GM21619 (cell line): ENCODE measurements at regions not wholly inside any gene's neighbourhood (a gene's known extent, or its start where the extent isn't known, plus 50 kb on each side); places are given as distances from the start of the nearest gene placed in this dataset.
"Not testable (repeated sequence)": the region's sequence is repeated elsewhere in the genome, so short reads cannot be mapped to it uniquely, and the experiment has no call there.

Source experiments
- ATAC-seq: cut with Tn5 transposase; IDR thresholded peaks from one replicate; pipeline ENCODE4 v1.9.1; 2021; ENCODE audit not compliant: unreplicated experiment

DNA sequence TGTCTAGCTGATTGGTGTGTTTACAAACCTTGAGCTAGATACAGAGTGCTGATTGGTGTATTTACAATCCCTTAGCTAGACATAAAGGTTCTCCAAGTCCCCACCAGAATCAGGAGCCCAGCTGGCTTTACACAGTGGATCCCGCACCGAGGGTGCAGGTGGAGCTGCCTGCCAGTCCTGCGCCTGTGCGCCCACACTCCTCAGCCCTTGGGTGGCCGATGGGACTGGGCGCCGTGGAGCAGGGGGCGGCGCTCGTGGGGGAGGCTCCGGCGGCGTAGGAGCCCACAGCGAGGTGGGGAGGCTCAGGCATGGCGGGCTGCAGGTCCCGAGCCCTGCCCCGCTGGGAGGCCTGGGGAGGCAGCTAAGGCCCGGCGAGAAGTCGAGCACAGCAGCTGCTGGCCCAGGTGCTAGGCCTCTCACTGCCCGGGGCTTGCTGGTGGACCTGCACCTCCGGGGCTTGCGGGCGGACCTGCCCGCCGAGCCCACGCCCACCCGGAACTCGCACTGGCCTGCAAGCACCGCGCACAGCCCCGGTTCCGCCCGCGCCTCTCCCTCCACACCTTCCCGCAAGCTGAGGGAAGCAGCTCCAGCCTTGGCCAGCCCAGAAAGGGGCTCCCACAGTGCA, 51.0 kb upstream of the CDYL start:
- ATAC-seq, result not testable (repeated sequence)

GRCh38 chr6:4724727-4725126, 51.5 kb upstream of the CDYL start:
- not testable (repeated sequence) for ATAC-seq

DNA sequence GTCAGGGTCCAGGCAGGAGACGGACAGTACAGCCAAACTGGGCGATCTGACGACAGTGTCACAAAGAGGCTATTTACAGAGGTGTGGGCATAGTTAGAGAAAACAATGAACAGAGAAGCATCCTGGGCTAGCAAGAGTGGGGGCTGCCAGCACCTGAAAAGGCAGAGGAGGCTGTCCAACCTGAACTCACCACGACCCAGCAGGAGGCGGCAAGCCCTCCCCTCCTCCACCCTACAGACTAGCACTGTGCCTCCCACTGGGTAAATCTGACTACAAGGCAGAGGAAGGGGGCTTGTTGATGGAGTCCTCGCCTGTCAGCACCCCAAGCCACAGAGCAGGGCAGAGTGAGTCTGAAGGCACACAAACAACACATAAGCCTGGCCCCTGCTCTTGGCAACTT, 52.8 kb upstream of the CDYL start:
- ATAC-seq, result no peak

DNA sequence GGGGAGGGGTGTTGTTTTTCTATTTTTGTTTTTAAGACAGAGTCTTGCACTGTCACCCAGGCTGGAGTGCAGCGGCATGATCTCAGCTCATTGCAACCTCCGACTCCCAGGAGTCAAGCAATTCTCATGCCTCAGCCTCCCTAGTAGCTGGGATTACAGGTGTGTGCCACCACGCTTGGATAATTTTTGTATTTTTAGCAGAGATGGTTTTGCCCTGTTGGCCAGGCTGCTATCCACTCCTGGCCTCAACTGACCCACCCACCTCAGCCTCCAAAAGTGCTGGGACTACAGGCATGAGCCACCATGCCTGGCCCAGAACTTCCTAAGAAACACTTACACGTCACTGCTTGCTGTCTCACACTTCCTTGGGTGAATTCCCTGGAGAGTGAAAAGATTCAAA, 54.8 kb upstream of the CDYL start:
- not testable (repeated sequence) for ATAC-seq

GRCh38 chr6:4719491-4719890, 56.7 kb upstream of the CDYL start:
- ATAC-seq, result no peak

- ATAC-seq, result no peak
Observed at GRCh38 chr6:4717856-4718255, 58.3 kb upstream of the CDYL start.

DNA sequence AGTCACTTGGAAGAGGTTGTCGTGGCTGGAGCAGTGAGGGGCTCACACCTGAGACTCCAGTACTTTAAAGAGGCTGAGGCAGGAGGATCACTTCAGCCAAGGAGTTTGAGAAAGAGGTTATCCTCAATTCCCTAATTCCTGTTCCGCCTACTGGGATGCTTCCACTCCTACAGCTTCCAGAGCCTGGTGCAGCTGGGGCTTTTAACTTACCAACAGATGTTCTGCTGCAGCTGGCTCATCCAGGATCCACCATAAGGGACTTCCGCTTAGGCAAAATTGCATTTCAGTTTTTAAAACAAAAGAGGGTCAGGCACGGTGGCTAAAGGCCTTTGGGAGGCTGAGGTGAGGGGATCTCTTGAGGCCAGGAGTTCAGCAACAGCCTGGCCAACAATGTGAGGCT, 59.1 kb upstream of the CDYL start:
- no peak for ATAC-seq

GRCh38 chr6:4714961-4715501, 61.2 kb upstream of the CDYL start:
- no peak for ATAC-seq

- ATAC-seq, result no peak
Observed at GRCh38 chr6:4712291-4712690, 63.9 kb upstream of the CDYL start.

DNA sequence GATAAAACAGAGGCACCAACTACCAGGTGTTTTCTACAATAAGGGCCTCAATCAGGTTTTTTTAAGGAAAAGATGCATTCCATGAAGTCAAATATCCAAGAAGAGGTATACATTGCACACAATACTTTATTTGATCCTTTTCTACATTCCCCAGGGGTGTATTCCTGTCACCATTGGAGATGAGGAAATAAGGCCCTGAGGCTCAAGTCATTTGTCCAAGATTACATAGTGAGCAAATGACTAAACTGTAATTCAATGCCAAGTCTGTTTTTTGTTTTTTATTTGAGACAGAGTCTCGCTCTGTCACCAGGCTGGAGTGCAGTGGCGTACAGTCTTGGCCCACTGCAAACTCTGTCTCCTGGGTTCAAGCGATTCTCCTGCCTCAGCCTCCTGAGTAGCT, 69.2 kb upstream of the CDYL start:
- no peak for ATAC-seq

GRCh38 chr6:4705809-4706208, 70.4 kb upstream of the CDYL start:
- ATAC-seq, result no peak

DNA sequence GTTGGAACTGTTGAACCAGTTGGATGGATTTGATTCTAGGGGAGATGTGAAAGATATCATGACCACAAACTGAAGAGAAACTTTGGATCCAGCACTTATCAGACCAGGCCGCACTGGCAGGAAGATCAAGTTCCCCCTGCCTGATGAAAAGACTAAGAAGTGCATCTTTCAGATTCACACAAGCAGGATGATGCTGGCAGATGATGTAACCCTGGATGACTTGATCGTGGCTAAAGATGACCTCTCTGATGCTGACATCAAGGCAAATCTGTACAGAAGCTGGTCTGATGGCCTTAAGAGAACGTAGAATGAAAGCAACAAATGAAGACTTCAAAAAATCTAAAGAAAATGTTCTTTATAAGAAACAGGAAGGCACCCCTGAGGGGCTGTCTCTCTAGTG, 72.8 kb upstream of the CDYL start:
- ATAC-seq, result no peak

- ATAC-seq, result no peak
Observed at GRCh38 chr6:4698901-4699659, 77.1 kb upstream of the CDYL start.

GRCh38 chr6:4693173-4693970, 82.8 kb upstream of the CDYL start:
- no peak for ATAC-seq

DNA sequence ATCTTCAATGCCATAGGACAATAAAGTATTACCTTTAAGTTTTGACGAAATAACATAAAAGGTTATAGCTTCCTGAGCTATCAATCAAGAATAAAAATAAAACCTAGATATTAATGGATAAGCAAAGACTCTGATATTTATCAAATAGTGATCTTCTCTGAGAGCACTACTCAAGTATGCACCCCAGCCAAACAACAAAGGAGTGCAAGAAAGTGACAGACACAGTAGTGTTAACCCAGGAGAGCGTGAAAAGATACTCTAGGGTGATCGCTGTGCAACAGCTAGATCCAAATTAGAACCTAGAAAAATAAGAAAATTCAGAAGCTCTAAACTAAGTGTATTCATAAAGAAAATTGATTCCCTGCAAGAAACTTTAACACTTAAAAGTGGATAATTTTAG, 83.5 kb upstream of the CDYL start:
- no peak for ATAC-seq

- no peak for ATAC-seq
Observed at GRCh38 chr6:4687989-4688947, 87.9 kb upstream of the CDYL start.

GRCh38 chr6:4687656-4687988, 88.6 kb upstream of the CDYL start:
- no peak for ATAC-seq

DNA sequence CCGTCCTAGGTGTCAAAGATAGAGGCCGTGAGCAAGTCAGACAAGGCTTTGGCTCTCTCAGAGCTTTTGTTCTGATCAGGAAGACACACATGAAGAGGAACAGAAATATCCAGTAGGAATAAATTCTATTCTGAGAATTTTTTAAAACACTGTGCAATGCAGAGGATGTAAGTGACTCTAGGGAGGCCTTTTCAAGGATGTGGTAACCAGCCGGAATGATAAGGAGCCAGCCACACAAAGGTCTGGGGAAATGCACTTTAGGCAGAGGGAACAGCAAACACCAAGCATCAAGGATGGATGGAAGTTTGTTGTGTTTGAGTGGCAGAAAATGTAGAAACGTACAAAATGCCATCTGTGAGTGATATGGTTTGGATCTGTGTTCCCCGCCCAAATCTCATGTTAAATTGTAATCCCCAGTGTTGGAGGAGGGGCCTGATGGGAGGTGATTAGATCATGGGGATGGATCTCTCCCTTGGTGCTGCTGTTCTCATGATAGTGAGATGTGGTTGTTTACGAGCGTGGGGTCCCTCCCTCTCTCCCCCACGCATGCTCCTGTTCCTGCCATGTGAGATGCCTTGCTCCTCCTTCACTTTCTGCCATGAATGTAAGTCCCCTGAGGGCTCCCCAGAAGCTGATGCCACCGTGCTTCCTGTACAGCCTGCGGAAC, 93.6 kb upstream of the CDYL start:
- ATAC-seq, result no peak

GRCh38 chr6:4678506-4679300, 97.5 kb upstream of the CDYL start:
- no peak for ATAC-seq

- no peak for ATAC-seq
Observed at GRCh38 chr6:4677751-4678065, 98.5 kb upstream of the CDYL start.
